Stomach (tissue), 4 donors: ENCODE measurements at regions not wholly inside any gene's neighbourhood (a gene's known extent, or its start where the extent isn't known, plus 50 kb on each side); places are given as distances from the start of the nearest gene placed in this dataset.

Source experiments
- POLR2A ChIP-seq, 4 donors: fragments of 450-650 bp; IDR thresholded peaks; one replicate each; pipeline ENCODE4 v1.6.1; 2016; ENCODE audit warnings: antibody characterized with exemption in 4 of 4, control low read depth in 2 of 4, mild to moderate bottlenecking in 1 of 4, moderate library complexity in 1 of 4
- POLR2AphosphoS5 ChIP-seq, 3 donors: sonication (generic); formaldehyde crosslinking; IDR thresholded peaks; one replicate each; pipeline ENCODE4 v1.6.1; 2016; ENCODE audit warnings: antibody characterized with exemption in 3 of 3
- TF ChIP-seq, protein P1 (sequence below), 7 experiments: fragments of 450-650 bp in 4 of 7; fragments of 200-600 bp in 3 of 7; sonication (generic) in 3 of 7; IDR thresholded peaks; one replicate each; pipeline ENCODE4 v1.5.1; 2016 to 2019; ENCODE audit warnings: antibody characterized with exemption in 7 of 7, control low read depth in 2 of 7, mild to moderate bottlenecking in 1 of 7

DNA sequence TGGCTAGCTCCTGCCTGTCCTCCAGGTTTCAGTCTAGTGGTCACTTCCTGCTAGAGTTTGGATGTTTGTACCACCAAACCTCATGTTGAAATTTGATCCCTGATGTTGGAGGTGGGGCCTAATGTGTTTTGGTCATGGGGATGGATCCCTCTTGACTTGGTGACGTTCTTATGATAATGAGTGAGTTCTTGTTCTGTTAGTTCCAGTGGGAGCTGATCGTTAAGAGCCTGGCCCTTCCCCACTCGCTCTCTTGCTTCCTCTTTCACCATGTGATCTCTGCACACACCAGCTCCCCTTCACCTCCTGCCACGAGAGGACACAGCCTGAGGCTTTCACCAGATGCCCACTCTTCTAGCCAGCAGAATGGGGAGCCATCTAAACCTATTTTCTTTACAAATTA, 86.8 kb upstream of the SCEL start:
- TF ChIP-seq POLR2AphosphoS5 (IDR thresholded peaks at IDR 0.05): no peak
- no peak for TF ChIP-seq POLR2A (IDR thresholded peaks at IDR 0.05)
- TF ChIP-seq, protein P1, sequence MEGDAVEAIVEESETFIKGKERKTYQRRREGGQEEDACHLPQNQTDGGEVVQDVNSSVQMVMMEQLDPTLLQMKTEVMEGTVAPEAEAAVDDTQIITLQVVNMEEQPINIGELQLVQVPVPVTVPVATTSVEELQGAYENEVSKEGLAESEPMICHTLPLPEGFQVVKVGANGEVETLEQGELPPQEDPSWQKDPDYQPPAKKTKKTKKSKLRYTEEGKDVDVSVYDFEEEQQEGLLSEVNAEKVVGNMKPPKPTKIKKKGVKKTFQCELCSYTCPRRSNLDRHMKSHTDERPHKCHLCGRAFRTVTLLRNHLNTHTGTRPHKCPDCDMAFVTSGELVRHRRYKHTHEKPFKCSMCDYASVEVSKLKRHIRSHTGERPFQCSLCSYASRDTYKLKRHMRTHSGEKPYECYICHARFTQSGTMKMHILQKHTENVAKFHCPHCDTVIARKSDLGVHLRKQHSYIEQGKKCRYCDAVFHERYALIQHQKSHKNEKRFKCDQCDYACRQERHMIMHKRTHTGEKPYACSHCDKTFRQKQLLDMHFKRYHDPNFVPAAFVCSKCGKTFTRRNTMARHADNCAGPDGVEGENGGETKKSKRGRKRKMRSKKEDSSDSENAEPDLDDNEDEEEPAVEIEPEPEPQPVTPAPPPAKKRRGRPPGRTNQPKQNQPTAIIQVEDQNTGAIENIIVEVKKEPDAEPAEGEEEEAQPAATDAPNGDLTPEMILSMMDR (IDR thresholded peaks at IDR 0.05): no peak
